Astrocyte (in vitro differentiated cells and primary cell): ENCODE measurements at regions not wholly inside any gene's neighbourhood (a gene's known extent, or its start where the extent isn't known, plus 50 kb on each side); places are given as distances from the start of the nearest gene placed in this dataset.

Experiments used
- EZH2 ChIP-seq: IDR thresholded peaks from 2 replicates; pipeline ENCODE4 v1.6.1; 2012; ENCODE audit warnings: mild to moderate bottlenecking, low read length, inconsistent platforms; ENCODE audit not compliant: insufficient read depth
- TF ChIP-seq, protein P1 (sequence below): IDR thresholded peaks from 2 replicates; pipeline ENCODE4 v1.5.1; 2011; ENCODE audit warnings: low read depth, mild to moderate bottlenecking, inconsistent platforms, low read length, moderate library complexity; ENCODE audit not compliant: insufficient read depth

DNA sequence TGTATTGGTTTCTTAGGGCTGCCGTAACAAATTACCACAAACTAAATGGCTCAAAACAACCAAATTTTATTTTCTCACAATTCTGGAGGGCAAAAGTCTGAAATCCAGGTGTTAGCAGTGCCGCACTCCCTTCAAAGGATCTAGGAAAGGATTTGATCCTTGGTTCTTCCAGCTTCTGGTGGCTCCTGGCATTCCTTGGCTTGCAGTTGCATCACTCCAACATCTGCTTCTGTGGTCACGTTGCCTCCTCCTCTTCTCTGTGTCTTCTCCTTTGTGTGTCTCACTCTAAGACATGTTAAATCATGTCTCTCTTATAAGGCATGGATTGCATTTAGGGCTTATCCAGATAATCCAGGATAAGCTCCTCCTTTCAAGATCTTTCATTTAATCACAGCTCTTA is 262.2 kb downstream of the MEX3B start:
- TF ChIP-seq, protein P1, sequence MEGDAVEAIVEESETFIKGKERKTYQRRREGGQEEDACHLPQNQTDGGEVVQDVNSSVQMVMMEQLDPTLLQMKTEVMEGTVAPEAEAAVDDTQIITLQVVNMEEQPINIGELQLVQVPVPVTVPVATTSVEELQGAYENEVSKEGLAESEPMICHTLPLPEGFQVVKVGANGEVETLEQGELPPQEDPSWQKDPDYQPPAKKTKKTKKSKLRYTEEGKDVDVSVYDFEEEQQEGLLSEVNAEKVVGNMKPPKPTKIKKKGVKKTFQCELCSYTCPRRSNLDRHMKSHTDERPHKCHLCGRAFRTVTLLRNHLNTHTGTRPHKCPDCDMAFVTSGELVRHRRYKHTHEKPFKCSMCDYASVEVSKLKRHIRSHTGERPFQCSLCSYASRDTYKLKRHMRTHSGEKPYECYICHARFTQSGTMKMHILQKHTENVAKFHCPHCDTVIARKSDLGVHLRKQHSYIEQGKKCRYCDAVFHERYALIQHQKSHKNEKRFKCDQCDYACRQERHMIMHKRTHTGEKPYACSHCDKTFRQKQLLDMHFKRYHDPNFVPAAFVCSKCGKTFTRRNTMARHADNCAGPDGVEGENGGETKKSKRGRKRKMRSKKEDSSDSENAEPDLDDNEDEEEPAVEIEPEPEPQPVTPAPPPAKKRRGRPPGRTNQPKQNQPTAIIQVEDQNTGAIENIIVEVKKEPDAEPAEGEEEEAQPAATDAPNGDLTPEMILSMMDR = no peak
- TF ChIP-seq EZH2 = no peak
